Loucy (cell line): ENCODE measurements at regions not wholly inside any gene's neighbourhood (a gene's known extent, or its start where the extent isn't known, plus 50 kb on each side); places are given as distances from the start of the nearest gene placed in this dataset.

Experiments
- CTCF ChIP-seq: fragments of 200-600 bp; sonication (generic); conservative IDR thresholded peaks from 2 replicates; pipeline ENCODE4 v1.5.1; 2014; ENCODE audit warnings: mild to moderate bottlenecking, antibody characterized with exemption, low read length
- EZH2phosphoT487 ChIP-seq: fragments of 200-600 bp; IDR thresholded peaks from 2 replicates; pipeline ENCODE4 v1.6.1; 2018; ENCODE audit warnings: antibody characterized with exemption, mild to moderate bottlenecking, moderate library complexity, borderline replicate concordance

- no peak for TF ChIP-seq EZH2phosphoT487
- TF ChIP-seq CTCF, result no peak
Measured at GRCh38 chr10:21196822-21197395, 299.8 kb upstream of the NEBL start.
